NCI-H2227 treated with DMSO at 0.1 percent for 48 hours (cell line): ENCODE measurements at regions not wholly inside any gene's neighbourhood (a gene's known extent, or its start where the extent isn't known, plus 50 kb on each side); places are given as distances from the start of the nearest gene placed in this dataset.
"Not testable (repeated sequence)": the region's sequence is repeated elsewhere in the genome, so short reads cannot be mapped to it uniquely, and the experiment has no call there.

Experiments used
- DNase-seq: peaks from one replicate; lab custom pipeline; 2025; lab: John Stamatoyannopoulos, UW

DNA sequence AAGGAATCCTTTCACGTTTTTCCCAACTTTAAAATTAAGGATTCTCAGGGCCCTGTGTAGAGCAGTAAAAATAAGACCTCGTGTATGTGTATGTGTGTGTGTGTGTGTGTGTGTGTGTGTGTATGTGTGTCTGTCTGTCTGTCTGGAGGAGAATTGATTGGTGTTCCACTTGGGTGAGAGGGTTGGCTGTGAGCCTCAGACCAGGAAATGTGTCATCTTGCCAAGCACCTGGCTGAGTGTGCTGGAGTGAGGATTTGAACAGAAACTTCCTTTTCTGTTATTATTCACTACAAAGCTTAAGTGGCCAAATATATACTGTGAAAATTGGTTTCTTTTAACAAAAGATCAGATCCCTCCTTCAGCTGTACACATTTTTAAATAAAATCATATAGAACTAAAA, 103.6 kb upstream of the NUDT6 start:
- DNase-seq = not testable (repeated sequence)

DNA sequence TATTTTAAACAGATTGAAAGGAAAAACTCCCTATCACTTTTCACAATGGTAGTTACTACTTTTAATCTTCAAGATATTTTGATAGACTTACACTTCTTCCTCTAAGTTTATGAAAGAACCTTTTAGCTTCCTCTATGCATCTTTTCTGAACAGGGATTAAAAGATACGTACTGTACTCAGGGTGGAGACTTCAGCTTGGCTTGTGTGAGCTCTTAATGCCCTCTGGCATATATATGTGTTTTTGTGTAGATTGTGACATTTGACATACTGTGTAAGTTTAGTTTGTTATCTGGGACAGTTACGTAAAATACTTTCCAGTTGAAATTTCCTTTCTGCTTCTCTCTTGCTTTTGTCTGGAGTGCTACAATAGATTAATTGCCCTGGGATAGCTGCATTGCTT, 109.3 kb upstream of the NUDT6 start:
- DNase-seq = no peak

DNA sequence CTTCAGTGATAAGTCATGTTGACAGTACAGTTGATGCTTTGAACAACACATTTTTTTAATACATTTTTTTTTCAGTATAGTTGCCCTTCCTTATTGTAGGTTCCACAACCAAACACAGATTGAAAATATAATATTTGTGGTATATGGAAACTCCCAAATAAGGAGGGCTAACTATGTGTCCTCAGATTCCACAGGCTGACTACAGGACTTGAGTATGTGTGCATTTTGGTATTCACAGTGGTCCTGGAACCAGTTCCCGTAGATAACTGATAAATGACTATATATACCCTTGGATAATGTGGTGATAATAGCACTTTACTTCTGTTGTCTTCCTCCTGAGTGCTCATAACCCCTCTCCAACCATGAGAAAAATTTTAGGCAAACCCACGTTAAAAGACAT, 111.6 kb upstream of the NUDT6 start:
- DNase-seq = no peak

DNA sequence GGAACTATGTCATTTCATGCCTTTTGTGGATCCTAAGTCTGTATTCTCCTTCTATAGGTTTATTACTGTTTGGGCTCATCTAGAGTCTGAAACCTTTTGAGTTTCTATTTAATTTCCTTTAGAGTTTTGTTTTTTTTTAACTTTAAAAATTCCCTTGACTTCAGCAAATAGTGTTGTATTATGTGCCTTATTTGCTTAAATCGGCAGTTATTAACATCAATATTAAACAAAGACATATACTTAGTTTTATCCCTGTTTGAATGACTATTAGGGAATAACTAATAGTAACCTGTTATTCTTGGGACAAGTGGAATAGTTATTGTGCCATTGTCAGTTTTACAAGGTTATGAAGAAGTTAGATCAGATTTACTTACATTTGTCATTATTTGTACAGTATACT, 112.8 kb upstream of the NUDT6 start:
- no peak for DNase-seq

DNA sequence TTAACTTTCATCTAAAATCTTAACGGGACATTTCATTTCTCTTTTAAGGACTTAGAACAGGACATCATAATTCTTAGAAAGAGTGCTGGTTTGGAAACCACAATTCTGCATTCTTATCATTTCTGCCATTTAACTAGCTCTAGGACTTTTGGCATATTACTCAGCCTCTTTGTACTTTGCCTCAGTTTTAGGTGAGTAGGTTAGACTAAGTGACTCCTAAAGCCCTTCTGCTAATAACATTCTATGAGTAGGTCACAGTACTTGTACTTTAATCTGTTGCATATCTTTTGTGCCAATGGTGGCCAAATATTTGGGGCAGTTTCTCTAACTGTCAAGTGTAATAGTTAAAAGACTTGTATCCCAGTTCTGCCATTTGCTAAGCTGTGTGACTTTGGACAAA, 115.4 kb upstream of the NUDT6 start:
- DNase-seq = no peak

DNA sequence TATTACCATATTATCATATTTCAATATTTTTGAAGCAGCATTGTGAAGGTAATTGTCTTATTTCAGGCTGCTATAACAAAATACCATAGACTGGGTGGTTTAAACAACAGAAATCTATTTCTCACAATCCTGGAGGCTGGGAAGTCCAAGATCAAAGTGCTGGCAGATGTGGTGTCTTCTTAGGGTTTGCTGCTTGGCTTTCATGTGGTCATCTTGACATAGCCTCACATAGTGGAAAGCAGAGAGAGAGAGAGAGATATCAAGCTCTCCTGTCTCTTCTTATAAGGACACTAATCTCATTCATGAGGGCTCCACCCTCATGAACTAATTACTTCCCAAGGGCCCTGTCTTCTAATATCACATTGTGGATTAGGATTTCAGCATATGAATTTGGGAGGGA, 119.7 kb upstream of the NUDT6 start:
- DNase-seq = no peak

DNA sequence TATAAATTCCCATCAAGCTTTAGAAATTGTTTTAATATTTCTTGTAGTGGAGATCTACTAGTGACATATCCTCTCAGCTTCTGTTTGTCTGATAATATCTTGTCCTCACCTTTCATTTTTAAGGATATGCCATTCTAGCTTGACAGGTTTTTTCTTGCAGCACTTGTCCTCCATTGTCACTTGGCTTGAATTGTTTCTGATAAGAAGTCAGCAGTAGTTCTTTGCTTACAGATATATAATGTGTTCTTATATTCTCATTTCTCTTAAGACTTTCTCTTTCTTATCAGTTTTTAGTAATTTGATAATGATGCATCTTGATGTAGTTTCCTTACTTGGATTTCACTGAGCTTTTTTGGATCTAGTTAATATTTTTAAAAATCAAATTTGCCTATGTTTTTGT, 120.6 kb upstream of the NUDT6 start:
- DNase-seq = no peak

DNA sequence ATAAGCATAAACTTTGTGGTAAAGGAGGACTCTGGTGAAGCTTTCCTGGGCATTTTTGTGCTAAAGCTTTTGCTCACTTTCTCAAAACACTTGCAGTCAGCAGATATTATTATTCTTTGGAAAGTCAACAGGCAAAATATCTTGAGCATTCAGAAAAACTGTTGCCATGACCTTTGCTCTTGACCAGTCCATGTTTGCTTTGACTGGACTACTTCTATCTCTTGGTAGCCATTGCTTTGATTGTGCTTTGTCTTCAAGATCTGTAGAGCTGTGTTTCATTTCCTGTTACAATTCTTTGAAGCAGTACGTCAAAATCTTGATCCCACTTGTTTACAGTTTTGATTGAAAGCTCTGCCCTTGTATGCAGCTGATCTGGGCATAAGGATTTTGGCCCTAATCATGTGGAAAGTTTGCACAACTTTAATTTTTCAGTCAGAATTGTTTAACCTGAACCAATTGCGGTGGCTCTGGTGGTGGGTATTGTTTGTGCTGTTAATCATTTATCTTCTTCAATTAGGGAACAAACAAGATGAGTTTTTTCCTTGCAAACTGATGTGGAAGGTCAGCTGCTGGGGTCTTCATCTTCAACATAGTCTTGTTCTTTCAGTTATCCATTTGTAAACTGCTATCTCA, 121.5 kb upstream of the NUDT6 start:
- DNase-seq = no peak

DNA sequence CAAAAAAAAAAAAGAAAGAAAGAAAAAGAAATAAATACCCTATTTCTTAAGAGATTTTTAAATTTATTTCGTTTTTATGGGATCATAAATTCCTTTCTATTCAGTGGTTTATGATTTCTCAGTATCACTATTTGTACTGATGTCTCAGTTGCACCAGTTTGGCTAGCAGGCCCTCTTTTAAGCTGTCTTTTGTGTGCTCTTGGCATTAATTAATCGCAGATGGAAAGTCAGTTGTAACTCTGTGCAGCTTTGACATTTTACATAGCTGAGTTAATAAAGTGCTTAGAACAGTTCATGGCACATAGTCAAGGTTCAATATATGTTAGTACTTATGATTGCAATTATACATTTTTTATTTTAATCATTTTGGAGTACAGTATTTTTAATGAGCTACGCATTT, 123.7 kb upstream of the NUDT6 start:
- no peak for DNase-seq

DNA sequence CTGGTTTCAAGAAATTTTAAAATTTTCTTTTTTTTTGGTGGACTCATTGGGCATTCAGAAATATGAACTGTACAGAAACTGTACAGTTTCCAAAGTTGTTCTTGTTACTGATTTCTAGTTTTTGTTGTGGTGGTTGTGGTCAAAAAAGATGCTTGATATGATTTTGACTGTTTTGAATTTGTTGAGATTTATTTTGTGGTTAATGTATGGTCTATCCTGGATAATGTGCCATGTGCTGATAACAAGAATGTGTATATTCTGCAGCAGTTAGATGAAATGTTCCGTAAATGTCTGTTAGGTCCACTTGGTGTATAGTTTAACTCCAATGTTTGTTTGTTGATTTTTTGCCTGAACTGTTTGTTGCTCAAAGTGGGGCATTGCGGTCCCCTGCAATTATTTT, 127.6 kb upstream of the NUDT6 start:
- DNase-seq = no peak

DNA sequence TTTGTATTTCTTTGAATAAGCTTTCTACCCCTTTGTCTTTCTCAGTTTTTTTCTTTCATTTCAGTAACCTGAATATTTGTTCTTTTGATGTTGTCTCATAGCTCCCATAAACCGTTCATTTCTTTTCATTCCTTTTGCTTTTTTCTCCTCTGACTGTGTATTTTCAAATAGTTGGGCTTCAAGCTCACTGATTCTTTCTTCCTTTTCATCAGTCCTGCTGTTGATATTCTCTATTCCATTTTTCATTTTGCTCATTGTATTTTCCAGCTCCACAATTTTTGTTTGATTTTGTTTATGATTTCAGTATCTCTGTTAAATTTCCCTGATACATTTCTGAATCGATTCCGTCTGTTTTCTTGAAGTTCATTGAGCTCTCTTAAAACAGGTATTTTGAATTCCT, 129.6 kb upstream of the NUDT6 start:
- DNase-seq = no peak

DNA sequence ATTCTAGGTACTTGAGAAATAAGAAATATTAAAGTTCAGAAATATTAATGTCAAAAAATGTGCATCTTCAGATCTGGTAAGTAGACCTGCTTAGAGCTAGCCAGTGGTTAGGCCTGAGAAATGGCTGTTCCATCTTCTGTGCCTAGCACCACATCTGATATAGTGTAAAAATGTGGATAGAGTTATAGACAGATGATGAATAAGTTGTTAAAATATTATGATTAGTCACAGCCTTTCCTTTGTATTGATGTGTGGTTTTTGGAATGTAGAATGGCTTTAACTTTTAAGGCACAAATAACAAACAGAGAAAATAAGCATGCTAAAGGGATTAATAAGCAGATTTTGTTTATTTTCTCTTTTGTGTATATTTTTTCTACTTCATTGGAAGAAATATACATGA, 133.5 kb upstream of the NUDT6 start:
- DNase-seq = no peak

DNA sequence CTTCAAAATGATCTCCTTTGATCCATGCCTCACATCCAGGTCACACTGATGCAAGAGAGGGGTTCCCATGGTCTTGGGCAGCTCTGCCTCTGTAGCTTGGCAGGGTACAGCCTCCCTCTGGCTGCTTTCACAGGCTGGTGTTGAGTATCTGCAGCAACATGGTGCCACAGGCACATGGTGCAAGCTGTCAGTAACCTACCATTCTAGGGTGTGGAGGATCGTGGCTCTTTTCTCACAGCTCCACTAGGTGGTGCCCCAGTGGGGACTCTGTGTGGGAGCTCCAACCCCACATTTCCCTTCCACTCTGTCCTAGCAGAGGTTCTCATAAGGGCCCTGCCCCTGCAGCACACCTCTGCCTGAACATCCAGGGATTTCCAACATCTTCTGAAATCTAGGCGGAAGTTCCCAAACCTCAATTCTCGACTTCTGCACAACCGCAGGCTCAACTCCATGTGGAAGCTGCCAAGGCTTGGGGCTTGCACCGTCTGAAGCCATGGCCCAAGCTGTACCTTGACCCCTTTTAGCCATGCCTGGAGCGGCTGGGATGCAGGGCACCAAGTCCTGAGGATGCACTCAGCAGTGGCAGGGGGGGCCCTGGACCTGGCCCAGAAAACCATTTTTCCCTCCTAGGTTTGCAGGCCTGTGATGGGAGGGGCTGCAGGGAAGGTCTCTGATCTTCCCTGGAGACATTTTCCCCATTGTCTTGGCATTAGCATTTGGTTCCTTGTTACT, 137.8 kb upstream of the NUDT6 start:
- no peak for DNase-seq

DNA sequence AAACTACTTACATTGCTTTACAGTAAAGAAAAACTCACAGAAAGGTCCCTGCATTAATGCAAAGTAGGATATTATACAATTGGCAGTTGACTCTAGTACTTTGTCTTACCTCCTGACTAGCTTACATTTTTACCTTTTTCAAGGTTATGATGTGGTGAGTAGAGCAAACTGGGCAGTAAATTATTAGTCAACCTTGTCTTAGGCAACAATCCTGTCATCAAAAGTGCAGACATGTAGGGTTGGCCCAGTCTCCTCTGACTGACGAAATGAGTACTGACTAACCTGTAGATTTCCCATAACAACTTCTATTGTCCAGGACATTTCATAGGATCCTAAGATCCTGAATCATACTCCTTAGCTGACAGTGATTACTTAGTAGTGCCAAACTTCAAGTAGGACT, 142.0 kb upstream of the NUDT6 start:
- DNase-seq = no peak

DNA sequence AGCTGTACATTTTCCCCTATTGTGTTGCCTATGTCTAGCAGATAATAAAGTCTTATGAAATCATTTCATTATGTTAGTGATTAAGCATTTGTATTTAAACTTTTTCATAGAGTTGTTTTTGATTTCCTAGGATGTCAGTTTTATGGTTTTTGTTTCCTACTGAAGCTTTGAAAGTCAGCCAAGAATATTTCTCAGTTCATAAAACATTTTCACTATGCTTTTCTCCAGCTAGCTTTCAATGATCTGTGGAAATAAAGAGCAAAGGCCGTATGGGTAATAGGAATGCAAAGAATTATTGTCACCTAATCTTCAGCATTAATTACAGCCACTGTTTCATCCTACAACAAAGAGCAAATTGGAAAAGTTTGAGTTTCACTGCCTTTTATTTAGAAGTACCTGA, 145.7 kb upstream of the NUDT6 start:
- no peak for DNase-seq

DNA sequence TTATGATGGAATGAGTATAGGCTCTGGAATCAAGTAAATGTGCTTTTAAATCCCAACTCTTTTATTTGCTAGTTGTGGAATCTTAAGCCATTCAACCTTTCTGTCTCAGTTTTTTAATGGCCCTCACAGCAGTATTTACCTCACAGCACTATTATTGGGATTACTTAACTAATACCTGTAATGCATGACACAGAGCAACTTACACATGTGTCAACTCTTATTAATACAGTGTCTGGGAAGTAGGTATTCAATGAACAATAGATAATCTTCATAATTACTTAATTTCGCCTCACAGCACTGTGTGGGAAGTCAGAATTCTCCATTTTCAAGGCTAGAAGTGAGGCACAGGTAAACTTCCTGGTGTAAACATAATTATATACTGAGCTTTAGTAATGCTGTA, 149.7 kb upstream of the NUDT6 start:
- DNase-seq = no peak

DNA sequence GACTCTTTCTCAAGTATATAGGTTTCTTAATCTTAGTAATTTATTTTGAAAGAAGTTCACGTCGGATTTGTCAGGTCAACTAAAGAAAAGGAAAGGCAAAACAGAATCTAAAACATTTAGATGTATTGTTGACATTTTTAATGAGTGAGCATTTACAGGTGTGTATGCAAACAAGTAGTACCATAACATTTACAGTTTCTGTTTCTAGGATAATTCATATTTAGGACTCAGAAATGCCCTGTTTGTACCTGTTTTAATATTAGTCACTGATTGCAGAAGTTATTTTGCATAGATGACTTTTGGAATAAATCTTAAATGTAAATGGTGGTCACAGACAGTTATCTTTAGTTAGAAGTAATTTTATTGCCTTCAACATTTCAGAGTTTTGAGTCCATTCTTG, 151.3 kb upstream of the NUDT6 start:
- no peak for DNase-seq

DNA sequence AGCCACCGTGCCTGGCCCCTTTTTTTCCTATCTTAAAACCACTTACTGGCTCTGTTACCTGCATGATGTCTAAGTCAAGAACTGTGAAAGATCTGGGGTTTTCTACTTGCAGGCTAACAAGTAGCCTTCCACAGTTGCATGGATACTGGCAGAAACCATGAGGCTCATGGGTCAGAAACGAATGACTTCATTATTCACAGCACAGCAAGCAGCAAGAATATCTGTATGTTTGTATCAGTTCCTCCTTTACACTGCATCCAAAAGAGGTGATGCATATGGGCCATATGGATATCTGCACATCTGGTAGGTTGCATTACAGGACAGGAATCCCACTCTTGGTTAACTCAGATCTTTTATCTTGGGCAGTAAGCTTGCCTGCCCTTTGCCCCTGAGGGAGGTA, 154.9 kb upstream of the NUDT6 start:
- DNase-seq = no peak

DNA sequence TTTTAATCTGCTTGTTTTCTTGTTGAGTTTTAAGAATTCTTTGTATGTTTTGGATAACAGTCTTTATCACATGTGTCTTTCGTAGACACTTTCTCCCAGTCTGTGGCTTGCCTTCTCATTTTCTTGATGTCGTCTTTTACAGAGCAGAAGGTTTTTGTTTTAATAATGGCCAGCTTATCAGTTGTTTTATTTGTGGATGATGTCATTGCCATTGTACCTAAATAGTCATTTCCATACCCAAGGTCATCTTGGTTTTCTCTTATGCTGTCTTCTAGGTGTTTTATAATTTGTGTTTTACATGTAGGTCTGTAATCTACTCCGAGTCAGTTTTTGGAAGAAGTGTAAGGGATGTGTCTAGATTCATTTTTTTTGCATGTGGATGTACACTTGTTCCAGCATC, 159.6 kb upstream of the NUDT6 start:
- no peak for DNase-seq

DNA sequence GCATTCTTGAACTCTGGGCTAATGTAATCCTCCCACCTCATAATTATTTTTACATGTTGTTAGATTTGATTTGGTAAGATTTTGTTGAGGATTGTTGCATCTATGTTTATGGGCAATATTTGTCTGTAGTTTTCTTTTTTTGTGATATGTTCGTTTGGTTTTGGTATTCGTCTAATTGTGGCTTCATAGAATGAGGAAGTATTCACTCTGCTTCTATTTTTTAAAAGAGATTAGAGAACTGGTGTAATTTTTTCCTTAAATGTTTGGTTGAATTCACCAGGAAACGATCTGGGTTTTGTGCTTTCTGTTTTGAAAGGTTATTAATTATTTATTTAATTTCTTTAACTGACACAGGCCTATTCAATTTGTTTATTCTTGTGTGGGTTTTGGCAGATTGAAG, 161.2 kb upstream of the NUDT6 start:
- DNase-seq = no peak

DNA sequence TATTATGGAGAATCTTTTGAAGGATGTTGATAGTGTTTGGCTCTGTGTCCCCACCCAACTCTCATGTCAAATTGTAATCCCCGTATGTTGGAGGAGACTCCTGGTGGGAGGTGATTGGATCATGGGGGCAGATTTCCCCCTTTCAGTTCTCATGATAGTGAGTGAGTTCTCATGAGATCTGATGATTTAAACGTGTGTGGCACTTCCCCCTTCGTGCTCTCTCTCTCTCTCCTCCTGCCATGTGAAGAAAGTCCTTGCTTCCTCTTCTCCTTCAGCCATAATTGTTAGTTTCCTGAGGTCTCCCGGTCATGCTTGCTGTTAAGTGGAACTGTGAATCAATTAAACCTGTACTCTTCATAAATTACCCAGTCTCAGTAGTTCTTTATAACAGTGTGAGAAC, 166.1 kb upstream of the NUDT6 start:
- DNase-seq = no peak

DNA sequence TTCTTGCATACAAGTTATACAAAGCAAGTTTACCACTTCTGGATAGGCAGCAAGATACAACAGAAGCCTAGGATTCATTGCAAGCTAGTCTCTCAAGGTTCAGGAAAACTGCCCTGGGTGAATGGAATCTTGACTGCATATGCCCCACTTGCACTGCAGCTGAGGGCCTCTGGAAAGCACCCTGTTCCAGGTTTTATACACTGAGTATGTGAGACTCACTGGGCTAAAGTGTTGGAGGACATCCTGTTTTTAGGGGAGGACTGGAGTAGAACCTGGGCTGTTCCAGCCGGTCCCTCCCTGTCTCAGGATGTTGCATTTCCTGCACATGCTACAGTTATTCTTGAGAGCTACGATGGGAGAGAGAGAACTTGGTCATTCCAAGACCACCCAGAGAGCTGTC, 168.5 kb upstream of the NUDT6 start:
- DNase-seq = no peak

DNA sequence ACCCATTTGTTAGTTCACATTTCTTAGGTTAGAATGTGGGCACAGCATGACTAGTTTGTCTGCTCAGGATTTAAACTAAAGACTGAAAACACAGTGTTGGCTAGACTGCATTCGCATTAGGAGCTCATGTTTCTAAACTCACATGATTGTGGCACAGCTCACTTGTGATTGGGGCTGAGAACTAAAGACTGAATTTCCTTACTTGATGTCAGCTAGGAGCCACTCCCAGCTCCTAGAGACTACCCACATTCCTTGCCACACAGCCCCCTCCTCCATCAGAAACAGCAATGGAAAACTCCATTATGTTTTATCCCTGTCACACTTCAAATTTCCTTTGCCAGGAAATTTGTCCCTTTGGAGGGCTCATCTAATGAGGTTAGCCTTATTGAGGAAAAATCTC, 170.2 kb upstream of the NUDT6 start:
- no peak for DNase-seq

DNA sequence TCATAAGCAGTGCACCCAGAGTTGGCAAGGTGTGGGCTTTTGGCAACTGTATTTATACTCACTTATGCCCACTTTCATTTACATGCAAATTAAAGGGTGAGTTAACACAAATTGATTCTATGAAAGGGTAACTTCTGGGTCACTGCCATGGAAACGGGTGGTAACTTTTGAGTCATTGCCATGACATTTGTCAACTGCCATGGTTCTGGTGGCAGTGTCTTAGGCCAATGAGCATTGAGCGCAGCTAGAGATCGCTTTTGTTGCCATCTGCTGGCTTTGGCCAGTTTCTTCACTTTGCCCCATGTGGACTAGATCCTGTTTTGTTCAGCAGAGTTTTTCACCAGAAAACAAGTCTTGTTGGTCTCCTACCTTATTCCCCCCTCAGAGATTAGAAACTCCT, 170.8 kb upstream of the NUDT6 start:
- no peak for DNase-seq
